ENCODE measurements at regions not wholly inside any gene's neighbourhood (a gene's known extent, or its start where the extent isn't known, plus 50 kb on each side); places are given as distances from the start of the nearest gene placed in this dataset.
"Not testable (repeated sequence)": the region's sequence is repeated elsewhere in the genome, so short reads cannot be mapped to it uniquely, and the experiment has no call there.

DNA sequence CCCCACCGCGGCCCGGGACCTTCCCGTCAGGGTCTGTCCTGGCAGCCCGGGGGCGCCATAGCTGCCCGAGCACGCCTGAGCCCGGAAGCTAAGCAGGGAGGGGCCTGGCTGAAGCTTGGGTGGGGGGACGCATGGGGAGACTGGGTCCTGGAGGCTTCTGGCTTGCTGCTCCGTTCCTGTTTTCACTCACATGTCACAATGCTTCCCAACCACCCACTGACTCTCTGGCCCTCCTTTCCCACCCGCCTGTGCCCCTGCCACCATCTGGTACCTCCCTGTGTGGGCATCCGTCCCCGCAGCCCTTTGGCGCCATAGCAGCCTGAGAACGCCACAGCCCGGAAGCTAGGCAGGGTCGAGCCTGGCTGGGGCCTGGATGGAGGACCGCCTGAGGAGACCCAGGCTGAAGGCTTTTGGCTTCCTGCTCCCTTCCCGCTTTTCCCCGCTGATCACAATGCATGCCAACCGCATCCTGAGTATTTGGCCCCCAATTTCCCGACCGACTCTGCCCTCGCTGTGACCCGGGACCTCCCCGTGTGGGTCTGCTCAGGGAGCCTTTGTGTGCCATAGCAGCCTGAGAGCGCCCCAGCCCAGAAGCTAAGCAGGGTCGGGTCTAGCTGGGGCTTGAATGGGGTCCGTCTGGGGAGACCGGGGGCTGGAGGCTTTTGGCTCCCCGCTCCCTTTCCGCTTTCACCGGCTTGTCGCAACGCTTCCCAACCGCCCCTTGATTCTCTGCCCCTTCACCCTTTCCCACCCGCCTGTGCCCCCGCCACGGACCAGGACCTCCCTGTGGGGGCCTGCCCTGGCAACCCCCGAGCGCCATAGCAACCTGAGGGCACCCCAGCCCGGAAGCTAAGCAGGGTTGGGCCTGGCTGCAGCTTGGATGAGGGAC, 2290.1 kb downstream of the TP53TG3F start:
- no peak for DNase-seq (ENCODE audit: low spot score)

DNA sequence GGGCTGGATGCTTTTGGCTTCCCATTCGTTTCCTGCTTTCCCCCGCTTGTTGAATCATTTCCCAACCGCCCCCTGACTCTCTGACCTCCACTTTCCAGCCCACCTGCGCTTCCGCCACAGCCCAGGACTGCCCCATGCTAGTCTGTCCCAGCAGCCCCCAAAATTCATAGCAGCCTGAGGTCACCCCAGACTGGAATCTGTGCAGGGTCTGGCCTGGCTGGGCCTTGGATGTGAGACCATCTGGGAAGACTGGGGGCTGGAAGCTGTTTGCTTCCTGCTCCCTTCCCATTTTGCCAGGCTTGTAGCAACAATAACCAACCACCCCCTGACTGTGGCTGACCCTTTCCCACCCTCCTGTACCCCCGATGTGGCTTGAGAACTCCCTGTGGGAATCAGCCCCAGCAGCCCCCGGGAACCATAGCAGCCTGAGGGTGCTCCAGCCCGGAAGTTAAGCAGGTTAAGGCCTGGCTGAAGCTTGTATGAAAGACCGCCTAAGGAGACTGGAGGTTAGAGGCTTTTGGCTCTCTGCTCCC, 2290.8 kb downstream of the TP53TG3F start:
- DNase-seq (ENCODE audit: low spot score): no peak

DNA sequence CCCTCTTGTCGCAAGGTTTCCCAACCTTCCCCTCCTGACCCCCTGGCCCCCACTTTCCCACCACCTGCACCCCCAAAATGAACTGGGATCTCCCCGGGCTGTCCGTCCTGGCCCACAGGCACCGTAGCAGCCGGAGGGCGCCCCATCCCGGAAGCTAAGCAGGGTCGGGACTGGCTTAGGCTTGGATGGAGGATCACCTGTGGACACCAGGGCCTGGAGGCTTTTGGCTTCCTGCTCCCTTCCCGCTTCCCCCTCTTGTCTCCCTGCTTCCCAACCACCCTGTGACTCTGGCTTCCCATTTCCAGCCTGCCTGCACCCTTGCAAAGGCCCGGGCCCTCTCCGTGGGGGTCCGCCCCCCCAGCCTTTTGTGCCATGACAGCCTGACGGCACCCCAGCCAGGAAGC, 2291.3 kb downstream of the TP53TG3F start:
- no peak for DNase-seq (ENCODE audit: low spot score)

DNA sequence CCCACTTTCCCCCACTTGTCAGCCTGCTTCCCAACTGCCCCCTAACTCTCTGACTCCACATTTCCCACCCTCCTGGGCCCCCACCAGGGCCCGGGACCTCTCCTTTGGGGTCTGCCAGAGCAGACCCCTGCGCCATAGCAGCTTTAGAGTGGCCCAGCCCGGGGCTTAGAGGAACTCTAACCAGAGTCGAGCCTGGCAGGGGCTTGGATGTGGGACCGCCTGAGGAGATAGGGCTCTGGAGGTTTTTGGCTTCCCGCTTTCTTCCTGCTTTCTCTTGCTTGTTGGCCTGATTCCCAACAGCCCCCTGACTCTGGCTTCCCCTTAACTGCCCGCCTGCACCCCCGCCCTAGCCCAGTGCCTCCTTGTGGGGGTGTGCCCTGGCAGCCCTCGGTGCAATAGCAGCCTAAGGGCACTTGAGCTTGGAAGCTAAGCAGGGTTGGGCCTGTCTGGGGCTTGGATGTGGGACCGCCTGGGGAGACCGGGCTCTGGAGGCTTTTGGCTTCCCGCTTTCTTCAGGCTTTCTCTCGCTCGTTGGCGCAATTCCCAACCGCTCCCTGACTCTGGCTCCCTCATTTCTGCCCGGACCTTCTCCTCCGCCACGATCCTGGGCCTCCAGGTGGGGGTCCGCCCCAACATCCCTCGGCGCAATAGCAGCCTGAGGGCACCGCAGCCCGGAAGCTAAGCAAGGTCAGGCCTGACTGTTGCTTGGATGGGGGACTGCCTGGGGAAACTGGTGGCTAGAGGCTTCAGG, 2292.0 kb downstream of the TP53TG3F start:
- DNase-seq (ENCODE audit: low spot score): no peak

DNA sequence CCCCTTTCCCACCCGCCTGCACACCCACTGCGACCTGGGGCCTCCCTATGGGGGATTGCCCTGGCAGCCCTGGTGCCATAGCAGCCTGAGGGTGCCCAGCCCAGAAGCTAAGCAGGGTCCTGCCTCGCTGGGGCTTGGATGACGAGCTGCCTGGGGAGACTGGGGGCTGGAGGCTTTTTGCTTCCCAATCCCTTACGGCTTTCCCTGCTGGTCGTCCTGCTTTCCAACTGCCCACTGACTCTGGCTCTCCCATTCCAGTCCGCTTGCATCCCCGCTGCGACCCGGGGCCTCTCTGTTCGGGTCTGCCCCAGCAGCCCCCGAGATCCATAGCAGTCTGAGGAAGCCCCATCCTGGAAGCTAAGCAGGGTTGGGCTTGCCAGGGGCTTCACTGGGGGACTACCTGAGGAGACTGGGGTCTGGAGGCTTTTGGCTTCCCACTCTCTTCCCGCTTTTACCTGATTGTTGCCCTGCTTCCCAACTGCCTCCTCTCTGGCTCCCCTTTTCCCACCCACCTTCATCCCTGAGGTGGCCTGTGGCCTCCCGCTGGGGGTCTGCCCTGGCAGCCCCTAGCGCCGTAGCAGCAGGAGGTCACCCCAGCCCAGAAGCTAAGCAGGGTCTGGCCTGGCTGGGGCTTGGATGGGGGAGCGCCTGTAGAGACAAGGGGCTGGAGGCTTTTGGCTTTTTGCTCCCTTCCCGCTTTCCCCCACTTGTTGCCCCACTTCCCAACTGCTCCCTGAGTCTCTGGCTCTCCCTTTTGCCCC, 2292.8 kb downstream of the TP53TG3F start:
- no peak for DNase-seq (ENCODE audit: low spot score)

DNA sequence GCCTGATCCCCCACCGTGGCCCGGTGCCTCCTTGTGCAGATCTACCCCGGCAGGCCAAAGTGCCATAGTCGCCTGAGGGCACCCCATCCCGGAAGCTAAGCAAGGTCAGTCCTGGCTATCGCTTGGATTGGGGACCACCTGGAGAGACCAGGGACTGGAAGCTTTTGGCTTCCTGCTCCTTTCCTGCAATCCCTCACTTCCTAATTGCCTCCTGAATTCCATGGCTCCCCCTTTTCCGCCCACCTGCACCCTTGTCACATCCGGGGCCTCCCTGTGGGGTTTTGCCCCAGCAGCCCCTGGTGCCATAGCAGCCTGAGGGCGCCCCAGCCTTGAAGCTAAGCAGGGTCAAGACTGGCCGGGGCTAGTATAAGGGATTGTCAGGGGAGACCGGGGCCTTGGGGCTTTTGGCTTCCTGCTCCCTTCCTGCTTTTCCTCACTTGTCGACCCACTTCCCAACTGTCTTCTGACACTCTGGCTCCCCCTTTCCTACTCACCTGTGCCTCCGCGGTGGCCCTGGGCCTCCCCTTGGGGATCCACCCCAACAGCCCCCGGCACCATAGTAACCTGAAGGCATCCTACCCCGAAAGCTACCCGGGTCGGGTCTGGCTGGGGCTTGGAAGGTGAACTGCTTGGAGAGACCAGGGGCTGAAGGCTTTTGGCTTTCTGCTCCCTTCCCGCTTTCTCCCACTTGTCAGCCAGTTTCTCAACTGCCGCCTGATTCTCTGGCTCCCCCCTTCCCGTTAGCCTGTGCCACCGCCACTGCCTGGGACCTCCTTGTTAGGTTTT, 2293.6 kb downstream of the TP53TG3F start:
- no peak for DNase-seq (ENCODE audit: low spot score)

DNA sequence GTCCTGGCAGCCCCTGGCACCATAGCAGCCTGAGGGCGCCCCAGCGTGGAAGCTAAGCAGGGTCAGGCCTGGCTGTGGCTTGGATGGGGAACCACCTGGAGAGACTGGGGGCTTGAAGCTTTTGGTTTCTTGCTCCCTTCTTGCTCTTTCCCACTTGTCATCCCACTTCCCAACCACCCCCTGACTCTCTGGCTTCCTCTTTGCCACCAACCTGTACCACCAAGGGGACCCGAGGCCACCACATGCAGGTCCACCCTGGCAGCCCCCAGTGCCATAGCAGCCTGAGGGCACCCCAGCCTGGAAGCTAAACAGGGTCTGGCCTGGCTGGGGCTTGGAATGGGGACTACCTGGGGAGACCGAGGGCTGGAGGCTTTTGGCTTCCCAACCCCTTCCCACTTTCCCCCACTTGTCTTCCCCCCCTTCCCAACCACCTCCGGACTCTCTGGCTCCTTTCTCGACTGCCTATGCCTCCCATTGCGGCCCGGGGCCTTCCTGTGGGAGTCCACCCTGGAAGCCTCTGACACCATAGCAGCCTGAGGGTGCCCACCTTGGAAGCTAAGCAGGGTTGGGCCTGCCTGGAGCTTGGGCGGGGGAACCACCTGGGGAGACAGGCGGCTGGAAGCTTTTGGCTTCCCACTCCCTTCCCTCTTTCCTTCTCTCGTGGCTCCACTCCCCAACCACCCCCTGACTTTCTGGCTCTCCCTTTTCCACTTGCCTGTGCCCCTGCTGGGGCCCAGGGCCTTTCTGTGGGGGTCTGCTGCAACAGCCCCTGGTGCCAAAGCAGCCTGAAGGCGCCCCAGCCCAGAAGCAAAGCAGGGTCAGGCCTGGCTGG, 2294.4 kb downstream of the TP53TG3F start:
- no peak for DNase-seq (ENCODE audit: low spot score)

DNA sequence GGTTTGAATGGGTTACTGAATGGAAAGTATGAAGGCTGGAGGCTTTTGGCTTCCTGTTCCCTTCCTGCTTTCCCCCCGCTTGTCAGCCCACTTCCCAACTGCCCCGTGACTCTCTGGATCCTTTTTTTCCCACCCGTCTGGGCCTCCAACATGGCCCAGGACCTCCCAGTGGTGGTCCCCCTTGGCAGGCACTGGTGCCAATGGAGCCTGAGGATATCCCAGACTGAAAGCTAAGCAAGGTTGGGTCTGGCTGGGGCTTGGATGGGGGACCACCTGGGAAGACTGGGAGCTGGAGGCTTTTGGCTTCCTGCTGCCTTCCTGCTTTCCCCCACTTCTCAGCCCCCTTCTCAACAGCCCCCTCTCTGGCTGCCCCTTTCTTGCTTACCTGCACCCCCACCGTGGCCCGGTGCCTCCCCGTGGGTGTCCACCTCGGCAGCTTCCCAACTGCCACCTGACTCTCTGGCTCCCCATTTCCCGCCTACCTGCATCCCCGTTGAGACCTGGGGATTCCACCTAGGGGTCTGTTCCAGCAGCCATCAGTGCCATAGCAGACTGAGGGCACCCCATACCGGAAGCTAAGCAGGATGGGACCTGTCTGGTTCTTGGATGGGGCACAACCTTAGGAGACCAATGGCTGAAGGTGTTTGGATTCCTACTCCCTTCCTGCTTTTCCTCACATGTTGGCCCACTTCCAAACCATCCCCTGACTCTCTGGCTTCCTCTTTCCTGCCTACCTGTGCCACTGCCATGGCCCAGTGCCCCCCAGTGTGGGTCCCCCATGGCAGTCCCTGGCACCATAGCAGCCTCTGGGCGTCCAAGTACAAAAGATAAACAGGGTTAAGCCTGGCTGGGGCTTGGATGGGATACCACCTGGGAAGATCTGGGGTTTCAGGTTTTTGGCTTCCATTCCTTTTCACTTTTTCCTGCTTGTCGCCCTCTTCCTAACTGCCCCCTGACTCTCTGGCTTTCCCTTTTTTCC, 2295.3 kb downstream of the TP53TG3F start:
- DNase-seq (ENCODE audit: low spot score): no peak

DNA sequence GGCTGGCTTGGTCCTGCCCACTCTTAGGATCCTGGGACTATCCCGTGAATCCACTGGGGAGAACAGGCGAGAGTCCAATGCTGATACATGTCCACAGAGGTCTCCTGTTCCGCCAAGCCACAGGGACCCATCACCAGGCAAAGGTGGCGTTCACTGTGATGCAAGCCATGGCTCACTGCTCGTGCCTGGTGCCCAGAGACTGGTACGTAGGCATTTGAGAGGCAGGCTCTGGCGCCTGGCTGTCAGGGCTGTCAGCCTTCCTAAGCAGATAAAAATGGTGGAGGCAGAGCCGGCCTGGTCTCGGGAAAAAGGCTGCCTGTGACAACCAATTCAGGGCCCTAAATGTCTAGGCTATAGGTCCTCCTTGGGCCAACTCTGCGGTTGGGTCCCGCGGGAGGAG, 2329.0 kb downstream of the TP53TG3F start:
- DNase-seq (ENCODE audit: low spot score): no peak

DNA sequence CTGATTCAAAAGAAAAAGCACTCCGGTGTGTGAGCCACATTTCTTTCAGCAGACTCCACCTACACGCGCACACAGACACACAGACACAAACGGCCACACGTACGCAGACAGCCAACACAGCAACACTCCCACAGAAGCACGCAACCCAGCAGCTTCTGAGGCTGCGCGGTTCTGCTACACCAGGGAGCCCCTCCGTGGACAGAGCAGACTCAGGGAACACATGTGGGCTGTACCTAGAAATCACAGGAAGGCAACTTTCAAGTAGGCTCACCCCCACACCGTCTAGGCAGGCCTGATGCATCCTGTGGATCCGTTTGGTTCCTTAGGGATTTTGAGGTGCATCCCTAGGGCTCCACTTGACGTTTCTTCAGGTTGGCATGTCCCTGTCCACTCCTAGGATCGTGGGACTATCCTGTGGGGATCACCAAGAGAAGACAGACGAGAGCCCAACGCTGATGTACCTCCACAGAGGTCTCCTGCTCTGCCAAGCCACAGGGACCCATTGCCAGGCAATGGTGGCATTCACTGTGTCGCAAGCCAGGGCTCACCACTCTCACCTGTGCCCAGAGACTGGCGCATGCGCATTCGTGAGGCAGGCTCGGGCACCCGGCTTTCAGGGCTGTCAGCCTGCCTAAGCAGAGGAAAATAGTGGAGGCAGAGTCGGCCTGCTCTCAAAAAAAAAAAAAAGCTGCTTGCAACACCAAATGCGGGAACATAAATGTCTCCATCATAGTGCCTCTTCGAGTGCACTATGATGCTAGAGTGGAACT, 2333.3 kb downstream of the TP53TG3F start:
- no peak for DNase-seq (ENCODE audit: low spot score)

DNA sequence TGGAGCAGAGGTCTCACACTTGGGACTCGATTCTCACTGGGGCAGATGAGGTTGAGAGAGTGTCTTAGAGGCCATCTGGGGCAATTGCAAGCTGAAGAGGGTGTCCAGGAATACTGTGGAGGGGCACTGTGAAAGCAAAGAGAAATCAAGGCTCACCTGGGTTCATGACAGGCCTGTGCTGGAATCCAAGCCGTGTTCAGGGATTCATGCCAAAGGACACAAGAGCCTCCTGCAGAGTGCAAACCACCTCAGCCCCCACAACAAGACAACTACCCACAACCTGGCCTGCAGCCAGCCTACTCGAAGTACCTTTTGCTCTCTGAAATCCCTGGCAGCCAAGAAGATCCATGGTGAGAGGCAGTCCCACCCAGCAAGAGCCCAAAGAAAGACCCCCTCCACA, 2334.2 kb downstream of the TP53TG3F start:
- DNase-seq (ENCODE audit: low spot score): no peak

DNA sequence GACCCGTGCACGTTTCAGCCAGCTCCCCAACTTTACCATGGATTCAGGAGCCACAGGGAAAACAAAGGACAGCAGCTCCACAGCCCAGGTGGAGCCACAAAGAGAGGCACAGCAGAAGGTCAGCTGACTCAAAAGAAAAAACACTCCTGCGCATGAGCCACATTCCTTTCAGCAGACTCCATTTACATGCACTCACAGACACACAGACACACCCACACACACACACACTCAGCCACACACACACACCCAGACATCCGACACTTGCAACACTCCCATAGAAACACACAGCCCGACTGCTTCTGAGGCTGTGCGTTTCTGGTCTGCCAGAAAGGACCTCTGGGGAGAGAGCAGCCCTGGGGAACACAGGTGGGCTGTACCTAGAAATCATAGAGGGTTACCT, 2335.5 kb downstream of the TP53TG3F start:
- DNase-seq (ENCODE audit: low spot score): no peak

DNA sequence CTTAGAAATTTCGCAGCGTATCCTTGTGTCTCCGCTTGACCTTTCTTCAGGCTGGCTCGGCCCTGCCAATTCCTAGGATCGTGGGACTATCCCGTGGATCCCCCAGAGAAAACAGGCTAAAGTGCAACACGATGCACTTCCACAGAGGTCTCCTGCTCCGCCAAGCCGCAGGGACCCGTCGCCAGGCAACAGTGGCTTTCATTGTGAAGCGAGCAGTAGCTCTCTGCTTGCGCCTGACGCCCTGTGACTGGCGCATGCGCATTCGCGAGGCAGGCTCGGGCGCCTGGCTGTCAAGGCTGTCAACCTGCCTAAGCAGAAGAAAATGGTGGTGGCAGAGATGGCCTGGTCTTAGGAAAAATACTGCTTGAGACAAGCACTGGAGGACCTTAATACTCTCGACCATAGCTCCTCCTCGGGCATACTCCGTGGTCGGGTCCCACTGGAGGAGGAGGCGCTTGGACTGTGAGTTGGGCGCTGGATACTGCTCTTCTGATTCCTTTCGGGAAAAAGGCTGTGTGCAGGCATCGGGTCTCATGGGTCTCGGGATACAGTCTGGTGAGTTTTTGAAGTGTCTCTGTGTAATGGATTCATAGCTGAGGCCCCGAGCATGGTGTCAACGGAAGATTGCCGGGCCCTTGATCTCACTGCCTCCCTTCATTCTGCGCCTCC, 2336.1 kb downstream of the TP53TG3F start:
- DNase-seq (ENCODE audit: low spot score): peak; percentile 52

DNA sequence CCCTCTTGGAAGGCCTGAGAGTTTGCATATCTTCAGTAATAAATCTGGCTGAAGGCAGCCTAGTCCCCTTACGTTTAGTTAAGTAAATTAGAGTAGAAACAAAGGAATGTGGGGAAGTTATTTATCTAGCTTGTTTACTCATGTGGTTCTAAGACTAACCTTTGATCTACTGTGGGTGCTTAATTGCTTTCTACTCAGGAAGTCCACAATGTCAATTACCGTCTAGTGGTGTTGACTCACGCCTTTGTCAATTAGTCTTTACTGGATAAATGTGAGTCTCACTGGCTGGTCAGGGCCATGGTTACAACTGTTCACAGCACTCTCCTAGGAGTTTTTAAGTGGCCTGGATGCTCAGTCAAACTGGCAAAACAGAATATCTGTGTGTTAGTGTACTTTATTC, 2338.4 kb downstream of the TP53TG3F start:
- DNase-seq (ENCODE audit: low spot score): no peak

DNA sequence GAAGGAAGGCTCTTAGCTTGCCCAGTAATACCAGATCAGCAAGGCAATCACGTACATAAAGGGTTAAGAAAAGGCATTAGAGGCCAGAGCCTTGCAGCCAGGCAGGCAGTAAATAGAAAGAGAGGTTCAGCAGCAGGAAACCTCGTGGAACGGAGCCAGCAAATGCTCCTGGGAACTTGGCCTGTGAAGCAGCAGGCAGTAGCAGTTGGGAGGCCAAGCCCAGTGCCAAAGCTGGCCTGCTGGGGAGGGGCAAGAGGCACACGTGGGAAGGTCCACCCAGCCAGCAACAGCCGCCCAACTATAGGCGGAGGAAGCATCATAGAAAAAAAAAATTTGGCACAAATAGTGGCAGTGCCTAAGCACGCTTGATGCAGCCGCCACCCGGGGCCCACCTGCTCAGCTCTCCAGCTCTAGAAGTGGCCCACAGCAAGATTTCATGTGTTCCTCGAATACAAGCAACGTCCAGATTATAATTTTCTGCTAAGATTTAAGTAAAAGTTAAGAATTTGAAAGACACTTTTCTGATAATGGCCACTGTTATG, 2339.5 kb downstream of the TP53TG3F start:
- DNase-seq (ENCODE audit: low spot score): no peak

DNA sequence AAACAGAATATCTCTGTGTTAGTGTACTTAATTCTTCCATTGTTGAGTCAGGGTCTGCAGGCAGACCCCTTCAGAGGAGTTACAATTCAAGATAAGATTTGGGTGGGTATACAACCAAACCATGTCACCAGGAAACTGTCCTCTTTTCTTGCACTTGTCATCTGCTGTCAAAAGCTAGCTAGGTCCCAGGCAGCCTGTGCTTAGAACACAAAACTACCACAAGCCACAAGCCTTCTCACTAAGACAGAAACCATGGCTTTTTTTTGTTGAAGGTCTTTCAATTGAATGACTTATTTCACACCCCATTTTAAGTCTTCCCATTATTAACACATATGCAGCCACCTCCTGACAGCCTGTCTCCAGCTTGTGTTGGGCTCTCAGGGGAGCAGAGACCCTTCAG, 2345.1 kb downstream of the TP53TG3F start:
- DNase-seq (ENCODE audit: low spot score): not testable (repeated sequence)

DNA sequence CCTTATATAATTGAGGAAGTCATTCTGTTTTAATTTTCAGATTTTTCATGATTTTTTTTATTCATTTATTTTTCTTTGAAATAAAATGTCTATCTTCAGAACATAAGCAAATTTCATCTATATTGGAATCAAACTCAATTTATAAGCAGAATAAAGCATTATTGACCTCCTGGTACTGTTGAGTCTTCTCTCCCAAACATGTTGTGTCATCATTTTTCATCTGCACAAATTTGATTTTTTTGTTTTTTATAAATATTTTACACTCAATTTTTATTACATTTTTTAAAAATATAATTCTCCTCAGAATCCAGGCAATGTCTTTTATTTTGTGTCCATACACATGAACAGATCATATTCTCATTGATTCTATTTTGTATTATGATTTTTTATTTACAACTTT, 2363.9 kb downstream of the TP53TG3F start:
- DNase-seq (ENCODE audit: low spot score): no peak

All from SK-N-DZ (cell line).